ENCODE measurements at regions not wholly inside any gene's neighbourhood (a gene's known extent, or its start where the extent isn't known, plus 50 kb on each side); places are given as distances from the start of the nearest gene placed in this dataset.
"Not testable (repeated sequence)": the region's sequence is repeated elsewhere in the genome, so short reads cannot be mapped to it uniquely, and the experiment has no call there.

DNA sequence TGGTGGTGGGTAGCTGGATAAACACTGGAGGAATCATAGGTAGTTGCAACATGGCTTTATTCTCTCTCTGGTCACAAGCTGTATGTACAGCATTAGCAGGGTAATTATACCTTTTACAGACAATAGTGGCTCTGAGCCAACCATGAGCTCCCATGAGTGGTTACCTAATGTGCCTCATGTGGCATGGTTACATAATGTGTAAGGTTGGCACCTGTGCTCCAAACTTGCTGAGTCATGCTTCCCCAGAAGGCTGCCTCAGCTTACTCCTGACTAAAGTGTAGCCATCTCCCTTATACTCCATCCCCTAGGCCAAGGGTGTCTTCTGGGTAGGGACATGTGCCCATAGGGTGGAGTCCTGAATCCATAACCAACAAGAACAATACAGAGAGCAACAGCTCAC lies 345.3 kb upstream of the SEMA3C start:
- TF ChIP-seq CTCF (IDR thresholded peaks at IDR 0.05; ENCODE audit: control insufficient read depth, insufficient read depth, low read depth, low read length, missing control alignments), result no peak
- H3K4me3 ChIP-seq (ENCODE audit: control insufficient read depth, low read depth, low read length), result no peak overlapping the region
- no peak for DNase-seq (ENCODE audit: low read depth)

- no peak overlapping the region for H3K4me3 ChIP-seq (ENCODE audit: control insufficient read depth, low read depth, low read length)
- no peak for TF ChIP-seq CTCF (IDR thresholded peaks at IDR 0.05; ENCODE audit: control insufficient read depth, insufficient read depth, low read depth, low read length, missing control alignments)
- DNase-seq (ENCODE audit: low read depth), result no peak
Measured at GRCh38 chr7:81260152-81260551, 341.3 kb upstream of the SEMA3C start.

DNA sequence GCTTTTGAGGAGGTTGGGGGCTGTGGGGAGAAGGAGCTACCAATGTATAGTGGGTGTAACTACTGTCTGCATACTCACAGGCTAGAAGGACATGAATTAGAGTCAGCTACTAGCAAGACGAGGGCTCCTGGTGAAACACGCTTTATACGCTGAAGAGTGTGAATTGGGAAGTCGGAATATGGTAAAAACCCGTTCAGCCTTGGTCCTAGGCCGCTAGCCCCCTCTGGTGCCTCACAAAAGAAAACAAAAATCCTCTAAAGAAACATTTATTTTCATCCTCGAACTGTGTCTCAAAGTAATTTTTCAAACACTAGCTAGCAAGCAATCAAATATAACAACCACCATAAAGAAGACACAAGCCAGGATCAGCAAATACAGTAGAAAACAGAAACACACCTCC lies 338.1 kb upstream of the SEMA3C start:
- no peak for DNase-seq (ENCODE audit: low read depth)
- no peak overlapping the region for H3K4me3 ChIP-seq (ENCODE audit: control insufficient read depth, low read depth, low read length)

DNA sequence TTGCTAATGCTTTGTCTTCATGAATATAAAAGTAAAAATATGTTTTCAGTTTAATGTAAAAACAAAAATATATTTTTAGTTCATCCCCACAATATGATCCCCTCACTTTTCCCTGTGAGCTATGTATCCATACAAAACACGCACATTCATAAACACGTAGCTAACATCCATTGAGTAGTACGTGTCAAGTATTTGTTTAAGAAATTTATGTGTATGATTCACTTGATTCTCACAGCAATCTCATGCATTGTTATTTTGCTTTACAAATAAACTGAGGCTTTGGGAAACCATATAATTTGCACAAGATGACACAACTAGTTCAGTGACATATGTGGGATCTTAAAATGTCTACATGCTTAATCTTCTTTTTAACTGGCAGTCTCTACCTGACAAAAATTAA lies 329.6 kb upstream of the SEMA3C start:
- no peak for TF ChIP-seq CTCF (IDR thresholded peaks at IDR 0.05; ENCODE audit: control insufficient read depth, insufficient read depth, low read depth, low read length, missing control alignments)
- H3K4me3 ChIP-seq (ENCODE audit: control insufficient read depth, low read depth, low read length), result no peak overlapping the region
- DNase-seq (ENCODE audit: low read depth), result no peak

More for the DNA sequence above, 338.1 kb upstream of the SEMA3C start:
- TF ChIP-seq CTCF (IDR thresholded peaks at IDR 0.05; ENCODE audit: control insufficient read depth, insufficient read depth, low read depth, low read length, missing control alignments), result peak; percentile 31

DNA sequence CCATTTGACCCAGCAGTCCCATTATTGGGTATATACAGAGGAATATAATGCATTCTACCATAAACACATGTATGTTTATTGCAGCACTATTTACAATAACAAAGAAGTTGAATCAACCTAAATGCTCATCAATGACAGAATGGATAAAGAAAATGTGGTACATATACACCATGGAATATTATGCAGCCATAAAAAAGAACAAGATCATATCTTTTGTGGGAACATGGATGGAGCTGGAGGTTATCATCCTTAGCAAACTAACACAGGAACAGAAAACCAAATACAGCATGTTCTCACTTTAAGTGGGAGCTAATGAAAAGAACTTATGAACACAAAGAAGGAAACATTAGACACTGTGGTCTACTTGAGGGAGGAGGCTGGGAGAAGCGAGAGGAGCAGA lies 328.5 kb upstream of the SEMA3C start:
- DNase-seq (ENCODE audit: low read depth); H3K4me3 ChIP-seq (ENCODE audit: control insufficient read depth, low read depth, low read length): not testable (repeated sequence)

DNA sequence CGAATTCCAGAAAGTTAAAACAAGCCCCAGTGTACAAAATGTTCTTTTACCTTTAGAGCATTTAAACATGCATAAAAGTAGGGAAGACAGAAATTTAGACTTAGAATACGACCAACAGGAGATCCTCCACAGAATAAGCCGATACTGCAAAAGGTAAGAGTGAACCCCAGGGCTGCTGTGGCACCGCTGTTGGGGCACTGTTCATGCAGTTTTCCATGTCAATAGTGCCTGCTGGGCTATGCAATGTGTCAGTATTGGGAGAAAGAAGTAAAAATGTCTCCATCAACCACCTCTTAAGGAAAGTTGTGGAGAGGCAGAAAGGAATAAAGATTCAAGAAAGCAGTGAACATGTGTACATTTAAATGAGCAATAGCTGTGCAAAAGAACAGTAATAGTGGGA lies 326.5 kb upstream of the SEMA3C start:
- H3K4me3 ChIP-seq (ENCODE audit: control insufficient read depth, low read depth, low read length), result no peak overlapping the region
- DNase-seq (ENCODE audit: low read depth), result no peak
- TF ChIP-seq CTCF (IDR thresholded peaks at IDR 0.05; ENCODE audit: control insufficient read depth, insufficient read depth, low read depth, low read length, missing control alignments), result no peak

DNA sequence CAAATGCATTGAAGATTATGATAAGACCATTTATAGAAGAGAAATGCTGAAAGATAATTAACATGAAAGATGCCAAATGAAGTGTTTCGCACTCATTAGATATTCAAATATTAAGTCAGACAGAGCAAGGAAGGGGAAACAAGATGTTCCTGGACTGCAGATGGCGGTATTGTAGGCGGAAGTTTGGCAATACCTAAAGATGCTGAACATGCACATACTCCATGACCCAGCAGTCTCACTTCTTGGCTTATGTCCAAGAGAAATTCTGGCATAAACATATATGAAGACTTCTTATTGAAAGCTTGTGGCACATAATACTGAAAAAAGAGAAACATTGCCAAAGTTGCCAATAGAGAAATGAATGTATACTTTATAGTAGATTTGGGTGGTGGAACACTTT lies 325.4 kb upstream of the SEMA3C start:
- no peak for DNase-seq (ENCODE audit: low read depth)
- TF ChIP-seq CTCF (IDR thresholded peaks at IDR 0.05; ENCODE audit: control insufficient read depth, insufficient read depth, low read depth, low read length, missing control alignments), result no peak
- H3K4me3 ChIP-seq (ENCODE audit: control insufficient read depth, low read depth, low read length), result no peak overlapping the region
